ENCODE measurements at regions not wholly inside any gene's neighbourhood (a gene's known extent, or its start where the extent isn't known, plus 50 kb on each side); places are given as distances from the start of the nearest gene placed in this dataset.

DNA sequence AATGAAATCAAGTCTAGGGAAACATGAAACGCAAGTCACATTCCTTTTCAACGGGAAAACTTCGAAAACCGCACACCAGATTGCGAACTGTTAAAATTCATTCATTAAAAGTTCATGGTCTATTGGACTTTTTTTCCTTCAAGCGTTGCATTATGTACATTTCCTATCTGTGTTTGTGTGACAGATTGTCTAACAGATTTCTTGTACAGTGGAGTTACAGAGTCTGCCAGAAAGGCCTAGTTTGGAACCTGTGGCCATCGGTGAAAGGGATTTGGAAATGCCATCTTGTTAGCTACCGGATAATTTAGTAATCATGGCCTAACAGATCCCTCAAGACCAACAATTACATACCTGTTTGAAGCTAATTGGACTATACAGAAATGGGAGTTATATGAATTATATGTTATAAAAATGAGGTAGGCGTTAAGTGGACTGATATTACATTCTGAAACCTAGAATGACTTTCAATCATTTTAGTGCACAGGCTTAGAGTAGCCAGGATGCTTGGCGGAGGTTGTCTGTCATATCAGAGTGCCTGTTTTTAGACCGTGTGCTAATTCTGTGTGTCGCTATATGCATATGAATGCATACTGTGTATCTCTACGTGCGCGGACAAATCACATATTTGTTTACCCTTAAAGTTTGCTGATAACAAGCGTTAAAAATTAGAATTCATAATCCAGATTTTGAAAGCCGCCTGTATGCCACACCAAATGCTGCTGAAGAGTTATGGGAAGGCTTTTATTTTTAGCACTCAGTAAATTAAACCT, 885.4 kb upstream of the RBFOX1 start:
- TF ChIP-seq, protein P1, sequence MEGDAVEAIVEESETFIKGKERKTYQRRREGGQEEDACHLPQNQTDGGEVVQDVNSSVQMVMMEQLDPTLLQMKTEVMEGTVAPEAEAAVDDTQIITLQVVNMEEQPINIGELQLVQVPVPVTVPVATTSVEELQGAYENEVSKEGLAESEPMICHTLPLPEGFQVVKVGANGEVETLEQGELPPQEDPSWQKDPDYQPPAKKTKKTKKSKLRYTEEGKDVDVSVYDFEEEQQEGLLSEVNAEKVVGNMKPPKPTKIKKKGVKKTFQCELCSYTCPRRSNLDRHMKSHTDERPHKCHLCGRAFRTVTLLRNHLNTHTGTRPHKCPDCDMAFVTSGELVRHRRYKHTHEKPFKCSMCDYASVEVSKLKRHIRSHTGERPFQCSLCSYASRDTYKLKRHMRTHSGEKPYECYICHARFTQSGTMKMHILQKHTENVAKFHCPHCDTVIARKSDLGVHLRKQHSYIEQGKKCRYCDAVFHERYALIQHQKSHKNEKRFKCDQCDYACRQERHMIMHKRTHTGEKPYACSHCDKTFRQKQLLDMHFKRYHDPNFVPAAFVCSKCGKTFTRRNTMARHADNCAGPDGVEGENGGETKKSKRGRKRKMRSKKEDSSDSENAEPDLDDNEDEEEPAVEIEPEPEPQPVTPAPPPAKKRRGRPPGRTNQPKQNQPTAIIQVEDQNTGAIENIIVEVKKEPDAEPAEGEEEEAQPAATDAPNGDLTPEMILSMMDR (IDR thresholded peaks at IDR 0.05) = no peak
- TF ChIP-seq POLR2A (IDR thresholded peaks at IDR 0.05) = no peak
